HepG2 (cell line): ENCODE measurements at regions not wholly inside any gene's neighbourhood (a gene's known extent, or its start where the extent isn't known, plus 50 kb on each side); places are given as distances from the start of the nearest gene placed in this dataset.

Experiments
- ATAC-seq: fragments of 200-7000 bp; cut with Tn5 transposase; 3 replicates; pipeline ENCODE4 v1.9.1; 2020; ENCODE audit warnings: mild to moderate bottlenecking, moderate library complexity
- BruUV-seq: library from RNA; stranded (reverse); fragments of 400-500 nt; replicated peaks from 2 replicates; lab custom pipeline; 2021; lab: Mats Ljungman, UMichigan
- CTCF ChIA-PET: fragments of 300-600 bp; formaldehyde crosslinking; extraction: SDS; loops from one replicate; lab custom pipeline; 2021; ENCODE audit warnings: low total read pairs, inconsistent platforms, low intra/inter-chr PET ratio; lab: Yijun Ruan, JAX
- POLR2A ChIA-PET: fragments of 350-600 bp; sonication (Branson Sonifier 250); formaldehyde crosslinking; loops from one replicate; lab custom pipeline; 2020; ENCODE audit warnings: antibody characterized with exemption, inconsistent platforms; lab: Yijun Ruan, JAX
- DNase-seq: peaks from one replicate; pipeline ENCODE4 v3.0.0-alpha.2; 2015; ENCODE audit warnings: low spot score
- FAIRE-seq: peaks from 3 replicates; lab custom pipeline; 2011; peaks lifted over from hg19 to GRCh38; lab: Jason Lieb, UNC
- H2AFZ ChIP-seq: one replicate; pipeline ENCODE4 v1.6.1; 2011; ENCODE audit warnings: low read length, inconsistent platforms
- H3K27ac ChIP-seq: fragments of 300-600 bp; 3 replicates; pipeline ENCODE4 v1.8.0; 2011; ENCODE audit warnings: mixed run types, mild to moderate bottlenecking, mixed read lengths, low read length, inconsistent platforms; ENCODE audit not compliant: insufficient read depth; ENCODE audit errors: extremely low read length
- H3K27me3 ChIP-seq, 2 experiments: fragments of 200-600 bp in 1 of 2; 2 replicates in 1 of 2; 3 replicates in 1 of 2; pipeline versions ENCODE4 v1.6.0 to v1.8.0; 2011; ENCODE audit warnings: low read length in 2 of 2, mild to moderate bottlenecking in 2 of 2, moderate library complexity in 2 of 2, inconsistent platforms in 1 of 2; ENCODE audit not compliant: insufficient read depth in 2 of 2, control insufficient read depth in 1 of 2
- H3K36me3 ChIP-seq, 2 experiments: fragments of 200-600 bp in 1 of 2; replicated peaks in 1 of 2; 2 replicates in 1 of 2; 3 replicates in 1 of 2; pipeline versions ENCODE4 v1.5.1 to v1.8.0; 2011; ENCODE audit warnings: low read length in 2 of 2, inconsistent platforms in 1 of 2; ENCODE audit not compliant: insufficient read depth in 2 of 2, control insufficient read depth in 1 of 2
- H3K4me1 ChIP-seq: 2 replicates; pipeline ENCODE4 v1.5.1; 2012; ENCODE audit warnings: low read length, inconsistent platforms; ENCODE audit not compliant: insufficient read depth
- H3K4me2 ChIP-seq: 2 replicates; pipeline ENCODE4 v1.6.0; 2011; ENCODE audit warnings: low read depth, low read length, inconsistent platforms
- H3K4me3 ChIP-seq, 3 experiments: fragments of 200-600 bp in 1 of 3; sonication (generic), shearing (Covaris generic) in 1 of 3; replicated peaks in 1 of 3; 2 replicates each; pipeline ENCODE4 v1.5.1; 2011 to 2016; ENCODE audit warnings: low read length in 3 of 3, inconsistent platforms in 2 of 3, low read depth in 2 of 3, mild to moderate bottlenecking in 2 of 3, control low read depth in 1 of 3, mixed read lengths in 1 of 3; ENCODE audit not compliant: insufficient read depth in 1 of 3
- H3K79me2 ChIP-seq: one replicate; pipeline ENCODE4 v1.6.1; 2011; ENCODE audit warnings: low read length, inconsistent platforms; ENCODE audit not compliant: insufficient read depth
- H3K9ac ChIP-seq: 2 replicates; pipeline ENCODE4 v1.6.0; 2011; ENCODE audit warnings: mild to moderate bottlenecking, low read depth, low read length, inconsistent platforms; ENCODE audit not compliant: insufficient read depth
- H3K9me3 ChIP-seq: 2 replicates; pipeline ENCODE4 v1.5.1; 2012; ENCODE audit warnings: mild to moderate bottlenecking, low read length
- H4K20me1 ChIP-seq: 2 replicates; pipeline ENCODE4 v1.6.0; 2011; ENCODE audit warnings: inconsistent platforms, mild to moderate bottlenecking, low read length, moderate library complexity; ENCODE audit not compliant: insufficient read depth
- AKNA ChIP-seq: sonication (generic); formaldehyde crosslinking; IDR thresholded peaks from 2 replicates; pipeline ENCODE4 v1.4.0; 2020; ENCODE audit warnings: missing genetic modification reagents, borderline replicate concordance
- ZNF766 ChIP-seq: sonication (generic); formaldehyde crosslinking; IDR thresholded peaks from 2 replicates; pipeline ENCODE4 v1.5.0; 2020; ENCODE audit warnings: missing genetic modification reagents, borderline replicate concordance
- WGBS: methylation state at CpG from one replicate; pipeline ENCODE4 v1.1.6; 2017; ENCODE audit warnings: low lambda C conversion rate; 5-methylcytosine and 5-hydroxymethylcytosine counted together
- in situ Hi-C: cut with HindIII; loops from 2 replicates; pipeline ENCODE4 v1.10.0; 2017; ENCODE audit warnings: low pct_unique_long_range_greater_than_20kb; ENCODE audit not compliant: extremely low pct_ligation_motif_present
- intact Hi-C: fragments of 100-400 bp; cut with micrococcal nuclease; formaldehyde crosslinking; loops from one replicate; pipeline ENCODE4 v1.10.0; 2022; ENCODE audit not compliant: unreplicated experiment
- TF ChIP-seq, protein P1 (sequence below): sonication (generic); formaldehyde crosslinking; IDR thresholded peaks from 2 replicates; pipeline ENCODE4 v1.5.0; 2020; ENCODE audit warnings: mild to moderate bottlenecking, missing genetic modification reagents, borderline replicate concordance
- TF ChIP-seq, protein P2 (sequence below): sonication (generic); formaldehyde crosslinking; IDR thresholded peaks from 2 replicates; pipeline ENCODE4 v1.8.1; 2023; ENCODE audit warnings: missing genetic modification reagents, mild to moderate bottlenecking, borderline replicate concordance

DNA sequence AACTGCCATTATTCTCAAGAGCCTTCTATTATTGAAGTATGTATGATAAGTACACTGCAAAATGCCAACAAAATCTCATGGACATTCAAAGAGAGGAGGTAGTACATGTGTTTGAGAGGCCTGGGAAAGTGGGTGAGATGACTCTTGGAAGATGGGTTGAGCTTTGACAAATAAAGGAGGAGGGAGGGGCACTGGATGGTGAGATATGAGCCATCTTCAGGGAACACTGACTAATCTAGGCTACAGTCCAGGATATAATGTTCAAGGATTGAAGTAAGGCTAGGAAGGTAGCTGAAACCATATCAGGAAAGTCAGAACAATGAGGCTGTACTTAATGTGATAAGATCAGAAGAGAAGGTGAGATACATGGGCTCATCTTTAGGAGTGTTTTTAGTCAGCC, 559.7 kb downstream of the ZEB2 start (continued):
- no peak for TF ChIP-seq AKNA (CRISPR knock-in tag)

DNA sequence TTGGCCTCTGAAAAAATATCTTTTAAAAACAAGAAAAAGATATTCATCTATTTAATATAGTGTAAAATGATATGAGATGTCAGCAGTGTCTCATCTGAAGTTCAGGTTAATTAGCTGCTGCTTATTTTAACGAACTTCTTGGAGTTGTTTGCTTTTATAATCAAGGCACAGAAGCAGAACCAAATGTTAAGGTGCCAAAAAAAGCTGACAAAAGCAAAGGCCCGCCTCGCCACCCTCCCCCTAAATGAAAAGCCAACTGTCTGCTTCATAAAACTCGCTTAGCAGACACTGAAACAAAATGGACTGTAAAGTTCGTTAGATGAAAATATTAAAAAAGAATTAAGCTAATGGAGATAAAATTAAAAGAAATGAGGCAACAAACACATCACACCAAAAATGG, 562.6 kb downstream of the ZEB2 start:
- DNase-seq (no peak), ATAC-seq (no peak), FAIRE-seq (no peak)
- 27% methylated on average over 5 of the region's 5 CpGs for WGBS
- Histone ChIP-seq H3K9me3 (no peaks in the 10 kb centered on the region), H3K36me3 (no peaks in the 10 kb centered on the region), H3K79me2 (no peaks in the 10 kb centered on the region), H2AFZ (no peak overlapping the region), H3K9ac (no peak overlapping the region), H3K27me3 (no peaks in the 10 kb centered on the region), H3K4me1 (no peaks in the 10 kb centered on the region), H4K20me1 (no peaks in the 10 kb centered on the region), H3K27ac (no peak overlapping the region), H3K4me3 (no peak overlapping the region), H3K4me2 (no peak overlapping the region)
- CTCF ChIA-PET, result no interaction called here
- in situ Hi-C loops (no loop called here), intact Hi-C loops (no loop called here)
- TF ChIP-seq, protein P1, sequence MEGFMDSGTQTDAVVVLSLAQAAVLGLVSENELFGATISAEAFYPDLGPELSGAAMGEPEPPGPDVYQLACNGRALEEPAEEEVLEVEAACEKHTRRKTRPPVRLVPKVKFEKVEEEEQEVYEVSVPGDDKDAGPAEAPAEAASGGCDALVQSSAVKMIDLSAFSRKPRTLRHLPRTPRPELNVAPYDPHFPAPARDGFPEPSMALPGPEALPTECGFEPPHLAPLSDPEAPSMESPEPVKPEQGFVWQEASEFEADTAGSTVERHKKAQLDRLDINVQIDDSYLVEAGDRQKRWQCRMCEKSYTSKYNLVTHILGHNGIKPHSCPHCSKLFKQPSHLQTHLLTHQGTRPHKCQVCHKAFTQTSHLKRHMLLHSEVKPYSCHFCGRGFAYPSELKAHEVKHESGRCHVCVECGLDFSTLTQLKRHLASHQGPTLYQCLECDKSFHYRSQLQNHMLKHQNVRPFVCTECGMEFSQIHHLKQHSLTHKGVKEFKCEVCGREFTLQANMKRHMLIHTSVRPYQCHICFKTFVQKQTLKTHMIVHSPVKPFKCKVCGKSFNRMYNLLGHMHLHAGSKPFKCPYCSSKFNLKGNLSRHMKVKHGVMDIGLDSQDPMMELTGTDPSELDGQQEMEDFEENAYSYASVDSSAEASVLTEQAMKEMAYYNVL (CRISPR knock-in tag), result no peak
- TF ChIP-seq, protein P2, sequence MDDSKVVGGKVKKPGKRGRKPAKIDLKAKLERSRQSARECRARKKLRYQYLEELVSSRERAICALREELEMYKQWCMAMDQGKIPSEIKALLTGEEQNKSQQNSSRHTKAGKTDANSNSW (CRISPR knock-in tag), result no peak
- TF ChIP-seq ZNF766 (CRISPR knock-in tag), result no peak
- POLR2A ChIA-PET, result no interaction called here
- BruUV-seq, result no TSS peak
